Suppressor macrophage treated with lipopolysaccharide for 4 hours (primary cell): ENCODE measurements at regions not wholly inside any gene's neighbourhood (a gene's known extent, or its start where the extent isn't known, plus 50 kb on each side); places are given as distances from the start of the nearest gene placed in this dataset.

ENCODE experiments used
- DNase-seq: peaks from one replicate; pipeline ENCODE4 v3.0.0-alpha.2; 2020

GRCh38 chr16:80299416-80299815 lies 241.4 kb upstream of the DYNLRB2 start:
- no peak for DNase-seq

- DNase-seq = no peak
These were observed 242.1 kb upstream of the DYNLRB2 start for GRCh38 chr16:80298676-80299075.

GRCh38 chr16:80296034-80296433 lies 244.8 kb upstream of the DYNLRB2 start:
- DNase-seq = no peak

- DNase-seq = no peak
These were observed 246.6 kb upstream of the DYNLRB2 start for GRCh38 chr16:80294172-80294571.

GRCh38 chr16:80288616-80289015 lies 252.2 kb upstream of the DYNLRB2 start:
- DNase-seq = no peak

GRCh38 chr16:80287674-80288073 lies 253.1 kb upstream of the DYNLRB2 start:
- no peak for DNase-seq

- DNase-seq = no peak
These were observed 255.7 kb upstream of the DYNLRB2 start for GRCh38 chr16:80285104-80285503.

GRCh38 chr16:80283466-80284392 lies 257.1 kb upstream of the DYNLRB2 start:
- DNase-seq = no peak

- no peak for DNase-seq
These were observed 260.2 kb upstream of the DYNLRB2 start for GRCh38 chr16:80280557-80280956.

GRCh38 chr16:80279656-80280055 lies 261.1 kb upstream of the DYNLRB2 start:
- no peak for DNase-seq

- DNase-seq = no peak
These were observed 263.6 kb upstream of the DYNLRB2 start for GRCh38 chr16:80277182-80277581.

GRCh38 chr16:80274576-80275191 lies 266.1 kb upstream of the DYNLRB2 start:
- DNase-seq = no peak

- no peak for DNase-seq
These were observed 266.9 kb upstream of the DYNLRB2 start for GRCh38 chr16:80273635-80274538.

- DNase-seq = no peak
These were observed 275.0 kb upstream of the DYNLRB2 start for GRCh38 chr16:80265624-80266306.

GRCh38 chr16:80263848-80264694 lies 276.7 kb upstream of the DYNLRB2 start:
- no peak for DNase-seq

- no peak for DNase-seq
These were observed 277.5 kb upstream of the DYNLRB2 start for GRCh38 chr16:80263181-80263823.

GRCh38 chr16:80260906-80261311 lies 279.9 kb upstream of the DYNLRB2 start:
- DNase-seq = no peak

- DNase-seq = no peak
These were observed 281.4 kb upstream of the DYNLRB2 start for GRCh38 chr16:80259290-80259805.

- DNase-seq = no peak
These were observed 282.4 kb upstream of the DYNLRB2 start for GRCh38 chr16:80258407-80258806.

GRCh38 chr16:80254970-80255369 lies 285.8 kb upstream of the DYNLRB2 start:
- DNase-seq = no peak

GRCh38 chr16:80253741-80254140 lies 287.1 kb upstream of the DYNLRB2 start:
- DNase-seq = no peak
